GM18951 (cell line): ENCODE measurements at regions not wholly inside any gene's neighbourhood (a gene's known extent, or its start where the extent isn't known, plus 50 kb on each side); places are given as distances from the start of the nearest gene placed in this dataset.

Experiments
- POLR2A ChIP-seq: IDR thresholded peaks from 4 replicates; pipeline ENCODE4 v1.6.1; 2011; ENCODE audit warnings: mild to moderate bottlenecking; ENCODE audit not compliant: insufficient read length, insufficient read depth; ENCODE audit errors: extremely low read depth
- in situ Hi-C: fragments of 300-500 bp; cut with MboI; formaldehyde crosslinking; loops from one replicate; pipeline ENCODE4 v1.12.0; 2022; ENCODE audit warnings: low sequenced_read_pairs, mixed read lengths, inconsistent platforms; ENCODE audit not compliant: unreplicated experiment

GRCh38 chr18:78199002-78199401, 780.6 kb upstream of the SALL3 start:
- in situ Hi-C loops, result no loop called here
- TF ChIP-seq POLR2A, result no peak

- in situ Hi-C loops, result no loop called here
- no peak for TF ChIP-seq POLR2A
Observed at GRCh38 chr18:78199611-78200010, 780.0 kb upstream of the SALL3 start.

DNA sequence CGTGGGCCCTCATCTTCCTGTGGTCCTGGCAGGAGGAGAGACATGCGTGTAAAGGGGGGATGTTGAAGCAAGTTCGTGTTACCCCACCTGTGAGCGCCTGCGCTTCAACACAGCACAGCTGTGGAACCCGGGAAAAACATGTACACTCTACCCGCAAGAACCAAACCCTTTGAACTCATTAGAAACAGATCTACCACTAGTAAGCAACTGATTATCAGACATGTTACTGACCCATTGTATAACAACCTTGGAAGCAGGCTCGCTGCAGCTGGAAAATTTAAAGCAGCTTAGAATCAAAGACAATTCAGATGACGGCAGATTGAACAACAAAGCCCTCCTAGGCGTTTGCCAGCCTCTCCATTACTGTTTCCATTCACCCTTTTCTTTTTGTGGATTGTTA, 771.7 kb upstream of the SALL3 start:
- no peak for TF ChIP-seq POLR2A
- in situ Hi-C loops, result no loop called here

DNA sequence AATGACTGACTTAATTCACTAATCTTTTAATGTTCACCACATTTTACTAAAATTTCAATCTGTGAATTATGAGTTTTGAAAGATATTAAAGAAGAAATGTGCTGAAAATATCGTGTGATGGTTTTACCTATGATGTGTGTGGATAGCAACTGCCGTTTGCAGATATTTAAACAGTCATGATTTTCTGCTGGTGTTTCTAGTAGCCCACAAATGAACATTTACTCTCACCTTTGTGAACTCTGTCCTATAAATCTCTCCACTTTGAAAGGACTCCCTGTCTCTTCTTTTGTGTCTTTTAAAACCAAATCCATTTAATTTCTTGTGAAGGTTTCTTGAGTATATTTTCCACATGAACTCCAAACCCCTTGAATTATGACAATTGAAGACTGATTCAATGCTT, 771.2 kb upstream of the SALL3 start:
- TF ChIP-seq POLR2A, result no peak
- in situ Hi-C loops, result no loop called here

DNA sequence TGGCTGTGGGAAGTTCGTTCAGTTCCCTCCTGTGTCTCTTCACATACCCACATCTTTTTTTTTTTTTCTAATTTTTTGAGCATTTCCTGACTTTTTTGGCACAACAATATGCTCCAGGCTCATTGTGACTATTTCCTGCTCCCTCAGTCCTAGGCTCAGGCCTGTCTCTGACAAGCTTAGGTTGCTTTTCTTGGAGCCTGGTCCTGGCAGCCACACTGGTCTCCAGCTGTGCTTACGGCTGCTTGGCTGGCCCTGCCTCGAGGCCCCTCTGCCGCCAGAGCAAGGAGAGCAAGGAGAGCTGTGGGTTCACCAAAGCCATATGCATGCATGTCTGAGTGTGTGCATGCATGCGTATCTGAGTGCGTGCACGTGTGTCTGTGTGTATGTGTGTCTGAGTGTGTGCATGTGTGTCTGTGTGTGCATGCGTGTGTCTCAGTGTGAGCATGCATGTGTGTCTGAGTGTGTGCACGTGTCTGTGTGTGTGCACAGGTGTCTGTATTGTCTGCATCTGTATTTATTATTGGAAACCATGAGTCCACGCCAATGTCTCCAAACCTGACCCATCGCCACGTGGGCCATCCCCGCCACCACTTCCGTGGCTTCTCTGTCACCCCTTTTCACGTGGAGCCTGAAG, 766.1 kb upstream of the SALL3 start:
- no peak for TF ChIP-seq POLR2A
- in situ Hi-C loops, result no loop called here

GRCh38 chr18:78221496-78221895, 758.1 kb upstream of the SALL3 start:
- in situ Hi-C loops, result no loop called here
- no peak for TF ChIP-seq POLR2A

GRCh38 chr18:78228974-78229373, 750.6 kb upstream of the SALL3 start:
- in situ Hi-C loops, result no loop called here
- no peak for TF ChIP-seq POLR2A

DNA sequence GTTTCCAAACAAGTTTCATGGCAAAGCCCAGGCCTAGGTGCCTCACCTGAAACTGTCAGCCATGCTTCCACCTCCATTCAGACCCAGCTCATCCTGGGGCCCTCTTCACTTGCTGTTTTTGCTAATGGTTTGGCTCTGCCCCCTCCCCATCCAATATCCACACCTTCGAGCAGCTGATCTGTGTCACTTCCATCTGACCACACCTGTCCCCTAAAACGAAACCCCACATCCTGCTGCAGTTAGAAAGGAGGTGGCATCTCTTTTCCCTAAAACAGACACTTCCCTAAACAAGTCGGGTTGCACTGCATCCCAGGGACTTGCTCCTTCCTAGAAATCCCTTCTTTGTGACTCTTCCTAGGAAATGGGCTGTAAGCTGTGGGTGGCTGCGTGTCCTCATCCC, 748.7 kb upstream of the SALL3 start:
- TF ChIP-seq POLR2A, result no peak
- in situ Hi-C loops, result no loop called here

GRCh38 chr18:78232196-78232595, 747.4 kb upstream of the SALL3 start:
- TF ChIP-seq POLR2A, result no peak
- in situ Hi-C loops, result no loop called here

GRCh38 chr18:78237864-78238263, 741.8 kb upstream of the SALL3 start:
- no peak for TF ChIP-seq POLR2A
- in situ Hi-C loops, result no loop called here

- in situ Hi-C loops, result no loop called here
- no peak for TF ChIP-seq POLR2A
Observed at GRCh38 chr18:78238404-78239089, 741.1 kb upstream of the SALL3 start.

DNA sequence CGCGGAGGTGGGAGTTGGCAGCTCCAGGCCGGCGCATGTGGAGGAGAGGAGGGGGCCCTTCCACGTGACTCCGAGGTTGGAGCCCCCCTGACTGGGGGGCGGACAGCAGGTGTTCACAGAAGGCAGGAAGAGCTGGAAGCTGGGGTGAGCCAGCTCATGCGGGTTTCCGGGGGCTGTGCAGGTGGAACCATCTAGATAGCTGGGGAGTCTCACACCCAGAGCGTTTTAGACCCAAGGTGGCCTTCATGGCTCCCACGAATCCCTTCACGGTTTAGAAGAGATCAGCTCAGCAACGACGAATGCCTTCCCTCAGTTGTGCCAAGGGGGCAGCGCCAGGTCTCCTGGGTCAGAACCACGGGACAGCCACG, 740.5 kb upstream of the SALL3 start:
- TF ChIP-seq POLR2A, result no peak
- in situ Hi-C loops, result no loop called here

DNA sequence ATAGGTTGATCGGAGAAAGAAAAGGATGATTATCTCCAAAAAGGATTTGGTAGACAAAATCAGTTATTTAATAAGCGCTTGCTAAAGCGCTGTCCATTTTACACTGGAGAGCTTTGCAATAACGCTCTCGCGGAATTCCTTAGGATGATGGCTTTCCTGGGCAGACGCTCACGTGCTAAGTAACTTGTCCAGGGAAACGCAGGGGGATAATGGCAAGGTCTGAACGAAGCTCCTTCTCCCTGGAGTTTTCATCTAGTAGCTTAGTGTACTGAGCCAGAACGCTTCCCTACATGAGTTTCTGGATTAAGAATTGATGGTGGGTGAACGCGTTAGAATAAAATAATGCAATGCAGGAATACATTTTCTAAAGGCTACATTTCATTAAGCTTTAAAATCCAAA, 739.5 kb upstream of the SALL3 start:
- in situ Hi-C loops, result no loop called here

DNA sequence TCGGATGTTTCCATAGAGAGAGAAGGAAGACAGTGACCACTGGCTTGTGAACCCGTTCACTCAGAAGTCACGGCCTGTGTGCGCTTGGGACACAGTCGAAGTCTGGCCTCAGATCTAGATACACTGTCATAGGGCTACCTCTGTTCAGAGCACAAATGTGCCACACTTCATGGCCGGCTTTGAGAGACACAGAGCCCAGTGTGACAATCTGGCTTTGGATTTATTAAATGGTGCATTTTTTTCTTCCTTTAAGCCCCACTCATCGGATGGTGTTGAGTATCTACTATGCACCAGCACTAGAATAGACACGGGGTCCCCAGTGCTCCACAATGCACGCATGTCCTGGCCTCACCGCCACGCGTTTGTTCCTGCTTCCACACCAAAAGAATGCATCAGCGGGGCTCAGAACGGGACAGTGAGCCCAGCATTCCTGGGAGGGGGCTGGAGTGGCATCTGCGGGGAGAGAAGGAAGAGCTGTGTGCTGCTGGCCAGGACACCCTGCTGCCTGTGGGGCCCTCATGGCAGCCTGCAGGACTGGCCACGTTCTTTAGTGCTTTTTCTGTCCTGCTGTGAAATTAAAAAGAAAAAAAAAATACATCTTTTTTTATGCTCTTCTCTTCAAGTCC, 738.9 kb upstream of the SALL3 start:
- in situ Hi-C loops, result no loop called here
- no peak for TF ChIP-seq POLR2A

More for the DNA sequence above, 739.5 kb upstream of the SALL3 start:
- TF ChIP-seq POLR2A, result no peak
